Activated CD4-positive, alpha-beta memory T cell treated with anti-CD3 and anti-CD28 coated beads, Interleukin-2, amount 10 ng/mL, durations not matched to agents 7 days and 5 days (primary cell): ENCODE measurements at regions not wholly inside any gene's neighbourhood (a gene's known extent, or its start where the extent isn't known, plus 50 kb on each side); places are given as distances from the start of the nearest gene placed in this dataset.
"Not testable (repeated sequence)": the region's sequence is repeated elsewhere in the genome, so short reads cannot be mapped to it uniquely, and the experiment has no call there.

ENCODE experiments used
- CTCF ChIA-PET: fragments of 350-600 bp; sonication (Branson Sonifier 250); formaldehyde crosslinking; loops from one replicate; lab custom pipeline; 2021; ENCODE audit warnings: antibody characterized with exemption, inconsistent platforms; lab: Charles Lee
- POLR2A ChIA-PET: fragments of 350-600 bp; sonication (Branson Sonifier 250); formaldehyde crosslinking; loops from one replicate; lab custom pipeline; 2021; ENCODE audit warnings: antibody characterized with exemption; lab: Charles Lee
- DNase-seq: peaks from one replicate; pipeline ENCODE4 v3.0.0-alpha.2; 2020
- H3K27ac Mint-ChIP-seq: one replicate; pipeline ENCODE4 v1.8.0; 2021; ENCODE audit warnings: mild to moderate bottlenecking, mixed read lengths
- H3K27me3 Mint-ChIP-seq: one replicate; pipeline ENCODE4 v1.8.0; 2021; ENCODE audit warnings: mixed read lengths
- H3K36me3 Mint-ChIP-seq: one replicate; pipeline ENCODE4 v1.8.0; 2021; ENCODE audit warnings: low read depth, mixed read lengths
- H3K4me1 Mint-ChIP-seq: one replicate; pipeline ENCODE4 v1.8.0; 2021; ENCODE audit warnings: mixed read lengths
- H3K4me3 Mint-ChIP-seq: one replicate; pipeline ENCODE4 v1.8.0; 2021; ENCODE audit warnings: mild to moderate bottlenecking, mixed read lengths
- H3K9me3 Mint-ChIP-seq: one replicate; pipeline ENCODE4 v1.8.0; 2021; ENCODE audit warnings: mixed read lengths

DNA sequence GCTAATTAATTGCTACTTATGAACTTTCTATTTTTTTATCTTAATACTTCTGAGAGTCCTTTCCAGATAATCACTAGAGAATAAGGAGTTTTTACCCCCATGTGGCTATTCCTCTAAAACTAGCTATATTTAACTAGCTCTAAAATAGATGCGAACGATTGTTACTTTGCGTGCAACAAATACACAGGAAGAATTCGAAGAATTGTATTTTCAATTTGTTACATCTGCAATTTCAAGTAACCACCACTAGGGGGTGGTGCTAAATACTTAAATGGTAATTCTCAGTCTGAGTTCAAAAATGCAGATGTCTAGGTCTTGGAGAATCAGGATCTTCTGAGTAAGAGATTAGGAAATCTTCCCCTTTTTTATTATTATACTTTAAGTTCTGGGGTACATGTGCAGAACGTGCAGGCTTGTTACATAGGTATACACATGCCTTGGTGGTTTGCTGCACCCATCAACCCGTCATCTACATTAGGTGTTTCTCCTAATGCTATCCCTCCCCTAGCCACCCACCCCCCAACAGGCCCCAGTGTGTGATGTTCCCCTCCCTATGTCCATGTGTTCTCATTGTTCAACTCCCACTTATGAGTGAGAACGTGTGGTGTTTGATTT lies 80.9 kb upstream of the KIF2A start:
- ChIA-PET POLR2A (interaction anchor here (0.8 to 2.8 kb wide), 12 partner anchors 16 to 180 kb away, joined by 3 to 32 read pairs (median 4); partner anchors contain the start of genes DIMT1 and KIF2A), CTCF (interaction anchor here (0.6 to 4.8 kb wide), 35 partner anchors 8 to 353 kb away, joined by 3 to 76 read pairs (median 6); partner anchors contain the start of genes DIMT1, IPO11, KIF2A and LRRC70)
- H3K27ac Mint-ChIP-seq, result peak overlapping the region; percentile 75
- peaks cover 29% of the 10 kb centered on the region for H3K4me1 Mint-ChIP-seq
- not testable (repeated sequence) for DNase-seq, H3K9me3 Mint-ChIP-seq, H3K27me3 Mint-ChIP-seq
- peaks cover 29% of the 10 kb centered on the region for H3K36me3 Mint-ChIP-seq
- peak overlapping the region; percentile 74 for H3K4me3 Mint-ChIP-seq

DNA sequence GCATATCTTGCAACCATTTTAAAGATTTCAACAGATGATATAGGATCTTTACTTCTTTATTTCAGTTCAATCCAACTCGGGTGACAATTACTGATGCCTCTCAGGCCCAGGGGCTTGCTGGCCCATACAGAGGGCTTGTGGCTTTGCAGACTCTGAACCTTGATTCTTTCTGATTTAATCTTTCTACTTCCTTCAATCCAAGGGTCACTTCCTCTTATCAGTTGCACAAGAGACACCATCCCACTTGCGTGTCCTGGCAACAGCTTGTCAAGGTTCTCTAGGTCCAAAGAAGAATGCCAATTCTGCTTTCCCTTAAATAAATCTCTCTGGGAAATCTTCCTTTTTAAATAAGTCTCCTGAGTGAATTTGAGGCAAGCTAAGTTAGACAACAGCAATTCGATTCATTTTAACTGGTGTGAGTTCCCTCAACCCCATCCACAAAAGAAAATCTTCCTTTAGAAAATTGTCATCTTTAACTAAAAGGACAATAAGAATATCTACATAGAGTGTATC lies 75.1 kb upstream of the KIF2A start:
- H3K27ac Mint-ChIP-seq, CTCF ChIA-PET, DNase-seq, POLR2A ChIA-PET, H3K9me3 Mint-ChIP-seq, H3K4me3 Mint-ChIP-seq, H3K27me3 Mint-ChIP-seq: not testable (repeated sequence)
- H3K36me3 Mint-ChIP-seq, result peaks cover 29% of the 10 kb centered on the region
- H3K4me1 Mint-ChIP-seq, result peaks cover 38% of the 10 kb centered on the region

DNA sequence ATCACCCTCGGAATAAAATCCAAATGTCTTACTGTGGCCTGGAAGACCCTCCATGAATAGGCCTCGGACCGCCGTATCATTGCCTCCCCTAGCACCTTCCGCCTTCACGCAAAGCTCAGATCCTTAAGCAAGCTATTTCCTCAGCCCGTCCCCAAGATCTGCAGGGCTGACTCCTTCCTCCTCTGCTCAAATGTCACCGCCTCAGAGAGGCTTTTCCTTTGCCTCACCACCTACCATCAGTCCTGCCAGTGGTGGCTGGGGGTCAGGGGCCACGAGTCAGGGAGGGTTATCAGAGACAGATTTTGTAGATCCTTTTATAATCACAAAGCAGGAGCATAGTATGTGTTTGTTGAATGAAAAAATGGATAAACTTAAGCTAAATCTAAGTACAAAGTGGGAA lies 74.4 kb upstream of the KIF2A start:
- Mint-ChIP-seq H3K4me1 (peaks cover 43% of the 10 kb centered on the region), H3K27ac (no peak overlapping the region), H3K36me3 (peaks cover 28% of the 10 kb centered on the region), H3K9me3 (peaks cover 3% of the 10 kb centered on the region), H3K4me3 (no peak overlapping the region), H3K27me3 (peaks cover 4% of the 10 kb centered on the region)
- ChIA-PET CTCF (no interaction called here), POLR2A (no interaction called here)
- no peak for DNase-seq

DNA sequence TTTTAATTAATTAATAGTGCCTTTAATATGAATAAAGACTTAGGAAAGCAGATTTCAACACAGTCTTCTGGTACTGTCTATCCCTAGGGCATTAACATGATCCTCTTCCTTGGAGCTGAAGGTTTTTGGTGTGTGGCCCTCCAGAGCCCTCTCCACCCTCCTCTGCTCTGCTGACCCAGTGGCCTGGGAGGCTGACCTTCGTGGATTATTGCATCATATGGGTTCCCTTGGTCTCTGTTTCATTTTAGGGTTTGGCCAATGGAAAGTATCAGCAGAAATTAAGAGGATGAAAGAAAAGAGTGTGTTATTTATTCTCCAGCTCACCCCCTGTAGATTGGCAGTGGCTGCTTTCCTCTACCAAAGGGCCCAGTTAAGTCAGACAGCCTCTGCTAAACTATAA lies 73.8 kb upstream of the KIF2A start:
- H3K27ac Mint-ChIP-seq, H3K4me3 Mint-ChIP-seq, H3K27me3 Mint-ChIP-seq, DNase-seq, CTCF ChIA-PET, H3K9me3 Mint-ChIP-seq: not testable (repeated sequence)
- POLR2A ChIA-PET, result interaction anchor here (1.3 kb wide), 1 partner anchor 94 kb away, joined by 4 read pairs; no protein-coding TSS in a partner anchor
- Mint-ChIP-seq H3K4me1 (peaks cover 50% of the 10 kb centered on the region), H3K36me3 (peaks cover 27% of the 10 kb centered on the region)

DNA sequence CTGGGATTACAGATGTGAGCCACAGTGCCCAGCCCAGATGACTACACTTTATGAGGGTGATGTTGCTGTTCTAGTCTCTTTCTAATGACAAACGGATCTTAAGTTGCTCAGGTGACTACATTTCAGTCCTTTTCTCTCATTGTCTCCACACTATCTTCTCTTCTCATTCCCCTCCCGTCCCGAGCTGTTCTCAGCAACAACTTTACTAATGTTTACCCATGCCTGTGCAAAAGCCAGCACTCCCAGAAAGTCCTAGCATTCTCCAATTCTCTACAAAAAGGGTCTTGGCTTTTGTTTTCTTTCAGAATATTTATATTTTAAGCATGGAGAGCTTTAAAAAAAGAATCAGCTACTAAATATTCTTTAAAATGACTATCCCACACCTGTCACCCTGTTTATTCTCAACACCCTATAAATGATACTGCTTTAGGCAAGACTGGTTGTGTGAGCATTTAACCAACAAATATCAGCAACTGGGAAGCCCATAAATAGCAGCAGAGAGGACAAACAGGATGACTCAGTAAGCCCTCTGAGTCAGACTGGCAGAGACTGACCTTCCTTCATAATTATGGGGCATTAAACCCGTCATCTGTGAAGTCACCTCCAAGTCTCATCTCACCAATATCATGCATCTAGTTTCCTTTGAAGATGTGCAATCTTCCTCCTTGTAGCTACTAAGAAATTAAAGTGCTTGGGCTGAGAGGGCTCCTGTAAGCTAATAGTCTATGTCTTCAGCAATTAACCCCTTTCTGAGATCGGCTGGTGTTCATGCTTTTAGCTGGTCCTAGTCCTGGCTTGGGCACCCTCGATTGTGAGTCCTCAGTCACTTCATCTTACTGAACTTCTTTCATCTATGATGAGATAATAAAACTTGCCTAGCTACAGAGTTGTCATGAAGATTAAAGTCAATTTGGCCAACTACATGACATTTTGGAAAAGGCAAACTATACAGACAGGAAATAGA lies 72.6 kb upstream of the KIF2A start:
- H3K4me3 Mint-ChIP-seq, H3K9me3 Mint-ChIP-seq, DNase-seq, H3K27me3 Mint-ChIP-seq: not testable (repeated sequence)
- H3K4me1 Mint-ChIP-seq, result peaks cover 53% of the 10 kb centered on the region
- ChIA-PET POLR2A (interaction anchor here (1.2 to 1.3 kb wide), 2 partner anchors 93 to 170 kb away, joined by 4 read pairs; partner anchors contain the start of gene DIMT1), CTCF (interaction anchor here (1.2 kb wide), 1 partner anchor 9 kb away, joined by 5 read pairs; no protein-coding TSS in a partner anchor)
- peak overlapping the region; percentile 61 for H3K27ac Mint-ChIP-seq
- H3K36me3 Mint-ChIP-seq, result peaks cover 18% of the 10 kb centered on the region

DNA sequence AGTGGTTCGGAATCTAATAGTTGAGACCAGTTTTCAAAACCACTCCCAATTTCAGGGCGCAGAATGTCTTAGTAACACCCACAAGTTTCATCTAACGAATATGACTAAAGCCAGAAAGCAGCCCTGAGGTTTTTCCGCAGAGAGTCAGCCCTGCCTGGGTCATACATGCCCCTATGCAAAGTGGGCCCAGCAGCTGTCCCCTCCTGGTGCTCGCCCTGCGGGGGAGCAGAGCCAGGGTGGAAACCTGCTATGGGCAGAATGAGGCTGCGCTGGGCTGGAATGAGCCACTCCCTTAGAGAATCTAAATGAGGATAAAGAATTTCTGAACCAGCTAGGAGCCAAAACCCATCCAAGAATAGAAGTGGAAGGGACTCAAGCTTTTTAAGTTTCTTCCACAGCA lies 69.4 kb upstream of the KIF2A start:
- POLR2A ChIA-PET, result interaction anchor here (1.0 kb wide), 1 partner anchor 71 kb away, joined by 5 read pairs; no protein-coding TSS in a partner anchor
- CTCF ChIA-PET, H3K9me3 Mint-ChIP-seq, DNase-seq, H3K27me3 Mint-ChIP-seq, H3K4me3 Mint-ChIP-seq, H3K36me3 Mint-ChIP-seq: not testable (repeated sequence)
- peak overlapping the region; percentile 59 for H3K27ac Mint-ChIP-seq
- H3K4me1 Mint-ChIP-seq, result peaks cover 55% of the 10 kb centered on the region

DNA sequence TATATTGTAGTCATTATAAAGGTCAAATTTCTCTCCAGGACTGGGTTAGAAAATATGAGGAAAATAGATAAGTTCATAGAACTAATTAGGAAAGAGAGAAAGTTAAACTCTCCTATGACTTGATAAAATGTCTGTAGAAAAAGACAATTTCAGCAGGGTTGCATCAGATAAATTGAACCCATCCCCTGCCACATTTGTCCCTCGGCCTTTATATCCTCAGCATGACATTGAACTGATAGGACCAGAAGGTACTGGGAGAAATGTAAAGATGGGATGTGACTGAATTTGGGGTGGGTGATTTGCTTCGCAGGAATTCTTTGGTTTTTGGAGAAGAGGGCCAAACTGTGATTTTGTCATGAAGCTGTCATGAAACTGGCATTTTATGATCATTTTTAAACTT lies 68.1 kb upstream of the KIF2A start:
- CTCF ChIA-PET, result interaction anchor here (1.0 kb wide), 1 partner anchor 13 kb away, joined by 4 read pairs; no protein-coding TSS in a partner anchor
- POLR2A ChIA-PET, H3K9me3 Mint-ChIP-seq, H3K36me3 Mint-ChIP-seq, H3K4me3 Mint-ChIP-seq, H3K27me3 Mint-ChIP-seq, DNase-seq, H3K27ac Mint-ChIP-seq: not testable (repeated sequence)
- H3K4me1 Mint-ChIP-seq, result peaks cover 56% of the 10 kb centered on the region

DNA sequence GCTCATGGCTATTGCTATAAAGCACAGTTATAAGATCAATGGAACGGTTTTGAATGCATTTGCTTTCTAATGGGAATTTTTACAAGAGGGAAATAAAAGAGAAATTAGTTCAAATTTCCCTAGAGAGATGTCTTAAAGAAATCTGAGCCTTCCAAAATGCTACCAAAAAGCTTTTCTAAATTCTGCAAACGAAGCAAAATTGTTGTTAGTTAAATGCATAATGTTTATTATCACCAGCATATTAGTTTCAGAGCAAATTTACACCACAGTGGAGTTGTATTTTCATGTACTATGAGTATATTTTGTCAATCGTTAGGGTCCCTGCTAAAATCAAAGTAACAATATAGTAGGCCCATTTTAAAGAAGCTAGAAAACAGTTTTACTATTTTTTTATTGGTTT lies 67.4 kb upstream of the KIF2A start:
- H3K36me3 Mint-ChIP-seq, H3K27me3 Mint-ChIP-seq, H3K27ac Mint-ChIP-seq, H3K9me3 Mint-ChIP-seq, POLR2A ChIA-PET, DNase-seq, H3K4me3 Mint-ChIP-seq: not testable (repeated sequence)
- H3K4me1 Mint-ChIP-seq, result peaks cover 51% of the 10 kb centered on the region
- CTCF ChIA-PET, result interaction anchor here (1.0 kb wide), 1 partner anchor 14 kb away, joined by 4 read pairs; no protein-coding TSS in a partner anchor

DNA sequence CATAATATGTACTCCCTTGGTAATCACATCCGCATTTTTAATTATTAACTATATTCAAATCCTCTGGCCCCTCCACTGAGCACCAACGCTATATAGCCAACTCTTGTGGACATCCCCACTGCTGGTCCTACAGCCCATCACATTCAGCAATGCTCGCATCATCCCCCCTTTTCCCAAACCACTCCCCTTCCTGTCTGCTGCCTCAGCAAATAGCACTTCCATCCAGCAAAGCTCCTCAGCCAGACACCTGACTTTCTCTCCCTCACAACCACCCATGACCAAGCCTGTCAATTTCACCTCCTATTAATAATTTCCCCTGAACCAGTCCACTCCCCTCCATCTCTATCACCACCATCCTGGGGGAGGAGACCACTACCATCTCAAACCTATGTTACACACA lies 65.5 kb upstream of the KIF2A start:
- H3K27me3 Mint-ChIP-seq, H3K36me3 Mint-ChIP-seq, DNase-seq, CTCF ChIA-PET, H3K9me3 Mint-ChIP-seq, H3K27ac Mint-ChIP-seq, H3K4me3 Mint-ChIP-seq: not testable (repeated sequence)
- POLR2A ChIA-PET, result interaction anchor here (0.9 kb wide), 1 partner anchor 16 kb away, joined by 3 read pairs; no protein-coding TSS in a partner anchor
- H3K4me1 Mint-ChIP-seq, result peaks cover 37% of the 10 kb centered on the region

DNA sequence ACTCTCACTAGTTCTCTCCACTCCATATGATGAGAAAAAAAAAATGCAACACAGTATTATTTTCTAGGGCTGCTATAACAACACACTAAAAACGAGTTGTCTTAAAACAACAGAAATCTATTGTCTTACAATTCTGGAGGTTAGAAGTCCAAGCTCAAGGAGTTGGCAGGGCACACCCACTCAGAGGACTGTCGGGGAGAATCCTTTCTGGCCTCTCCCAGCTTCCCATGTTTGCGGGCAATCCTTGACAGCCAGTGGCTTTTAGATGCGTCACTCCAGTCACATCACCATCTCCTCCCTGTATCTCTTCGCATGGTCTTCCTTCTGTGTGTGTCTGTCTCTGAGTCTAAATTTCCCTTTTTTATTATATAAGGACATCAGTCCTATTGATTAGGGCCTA lies 64.0 kb upstream of the KIF2A start:
- POLR2A ChIA-PET, H3K27ac Mint-ChIP-seq, CTCF ChIA-PET, DNase-seq, H3K36me3 Mint-ChIP-seq, H3K27me3 Mint-ChIP-seq, H3K4me3 Mint-ChIP-seq, H3K9me3 Mint-ChIP-seq: not testable (repeated sequence)
- H3K4me1 Mint-ChIP-seq, result peaks cover 26% of the 10 kb centered on the region

DNA sequence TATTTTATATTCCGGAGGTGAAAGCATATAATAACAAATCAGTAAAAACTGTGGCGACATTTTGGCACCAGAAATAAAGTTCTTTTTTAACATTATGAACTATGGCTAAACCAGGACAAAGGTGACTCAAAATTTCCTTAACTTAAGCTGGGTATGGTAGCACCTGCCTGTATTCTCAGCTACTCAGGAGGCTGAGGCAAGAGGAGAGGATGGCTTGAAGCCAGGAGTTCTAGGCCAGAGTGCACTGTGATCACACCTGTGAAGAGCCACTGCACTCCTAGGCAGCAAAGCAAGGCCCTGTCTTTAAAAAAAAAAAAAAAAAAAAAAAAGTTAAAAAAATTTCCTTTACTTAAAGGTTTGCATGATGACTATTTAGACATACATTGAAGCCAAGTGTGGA lies 63.0 kb upstream of the KIF2A start:
- H3K36me3 Mint-ChIP-seq, DNase-seq, POLR2A ChIA-PET, H3K27me3 Mint-ChIP-seq, H3K4me3 Mint-ChIP-seq, H3K27ac Mint-ChIP-seq, H3K9me3 Mint-ChIP-seq: not testable (repeated sequence)
- CTCF ChIA-PET, result interaction anchor here (0.7 kb wide), 1 partner anchor 491 kb away, joined by 5 read pairs; no protein-coding TSS in a partner anchor
- peaks cover 20% of the 10 kb centered on the region for H3K4me1 Mint-ChIP-seq

DNA sequence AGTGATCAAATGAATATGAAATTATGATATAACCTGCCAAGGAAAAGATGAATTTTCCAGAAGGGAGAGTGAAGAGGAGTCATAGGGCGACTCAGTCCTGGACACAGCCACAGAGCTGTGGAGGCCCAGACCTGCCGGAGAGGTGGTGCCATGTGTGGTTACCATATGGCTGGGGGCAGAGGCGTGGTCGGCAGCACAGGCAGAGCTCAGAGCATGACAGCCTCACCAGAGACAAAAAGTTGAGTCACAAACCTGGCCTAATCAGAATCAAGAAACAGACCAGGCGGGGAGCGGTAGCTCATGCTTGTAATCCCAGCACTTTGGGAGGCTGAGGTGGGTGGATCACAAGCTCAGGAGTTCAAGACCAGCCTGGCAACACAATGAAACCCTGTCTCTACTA lies 57.8 kb upstream of the KIF2A start:
- H3K4me3 Mint-ChIP-seq, H3K27ac Mint-ChIP-seq, H3K36me3 Mint-ChIP-seq, POLR2A ChIA-PET, DNase-seq, H3K9me3 Mint-ChIP-seq, H3K27me3 Mint-ChIP-seq: not testable (repeated sequence)
- H3K4me1 Mint-ChIP-seq, result peaks cover 17% of the 10 kb centered on the region
- CTCF ChIA-PET, result interaction anchor here (0.6 to 1.4 kb wide), 3 partner anchors 12 to 60 kb away, joined by 3 to 7 read pairs (median 6); no protein-coding TSS in a partner anchor

DNA sequence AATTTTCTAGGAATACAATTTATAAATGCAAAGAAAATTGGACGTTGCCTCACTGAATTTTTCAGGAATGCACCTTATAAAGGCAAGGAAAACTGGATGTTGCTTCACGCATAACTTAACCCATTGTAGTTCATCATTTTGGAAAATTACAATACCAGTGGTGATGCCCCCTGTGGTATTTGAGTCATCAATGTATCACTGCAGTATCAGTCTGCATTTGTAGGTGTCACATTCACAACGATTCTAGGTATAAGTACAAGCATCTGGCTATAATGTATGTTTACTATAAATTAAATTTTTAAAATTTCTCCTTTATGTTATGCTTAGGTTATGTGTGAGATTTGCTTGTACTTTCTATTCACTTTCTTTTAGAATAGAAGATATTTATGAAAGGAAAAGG lies 55.9 kb upstream of the KIF2A start:
- H3K4me3 Mint-ChIP-seq, H3K27me3 Mint-ChIP-seq, POLR2A ChIA-PET, DNase-seq, CTCF ChIA-PET, H3K27ac Mint-ChIP-seq: not testable (repeated sequence)
- peaks cover 17% of the 10 kb centered on the region for H3K4me1 Mint-ChIP-seq
- H3K36me3 Mint-ChIP-seq, result peaks cover 15% of the 10 kb centered on the region
- peaks cover 15% of the 10 kb centered on the region for H3K9me3 Mint-ChIP-seq
